Spleen (tissue), 11 donors: ENCODE measurements at regions not wholly inside any gene's neighbourhood (a gene's known extent, or its start where the extent isn't known, plus 50 kb on each side); places are given as distances from the start of the nearest gene placed in this dataset.

Experiments
- DNase-seq: peaks from one replicate; pipeline ENCODE4 v3.0.0-alpha.2; 2020
- H3K27ac ChIP-seq, 8 donors: fragments of 200-600 bp; sonication (generic) in 7 of 8; 1 replicate in 4 of 8; 2 replicates in 4 of 8; pipeline versions ENCODE4 v1.5.0 to v1.8.0; 2016 to 2021; ENCODE audit warnings: inconsistent platforms in 4 of 8, mild to moderate bottlenecking in 4 of 8, moderate library complexity in 1 of 8
- H3K27me3 ChIP-seq, 7 donors: fragments of 200-600 bp; sonication (generic) in 6 of 7; replicated peaks in 1 of 7; 1 replicate in 4 of 7; 2 replicates in 3 of 7; pipeline versions ENCODE4 v1.5.0 to v1.8.0; 2016 to 2021; ENCODE audit warnings: inconsistent platforms in 3 of 7, mild to moderate bottlenecking in 1 of 7
- H3K36me3 ChIP-seq, 6 donors: fragments of 200-600 bp; sonication (generic) in 5 of 6; 1 replicate in 4 of 6; 2 replicates in 2 of 6; pipeline versions ENCODE4 v1.5.0 to v1.8.0; 2016 to 2021; ENCODE audit warnings: inconsistent platforms in 2 of 6
- H3K4me1 ChIP-seq, 6 donors: fragments of 200-600 bp; sonication (generic) in 5 of 6; 1 replicate in 3 of 6; 2 replicates in 3 of 6; pipeline versions ENCODE4 v1.5.0 to v1.8.0; 2016 to 2021; ENCODE audit warnings: inconsistent platforms in 3 of 6
- H3K4me3 ChIP-seq, 8 donors: fragments of 200-600 bp; sonication (generic) in 7 of 8; 1 replicate in 4 of 8; 2 replicates in 4 of 8; pipeline versions ENCODE4 v1.5.0 to v1.8.0; 2016 to 2021; ENCODE audit warnings: inconsistent platforms in 4 of 8, mild to moderate bottlenecking in 4 of 8, moderate library complexity in 2 of 8
- H3K9me3 ChIP-seq, 8 donors: fragments of 200-600 bp; sonication (generic) in 7 of 8; 1 replicate in 4 of 8; 2 replicates in 4 of 8; pipeline versions ENCODE4 v1.5.0 to v1.8.0; 2016 to 2021; ENCODE audit warnings: inconsistent platforms in 4 of 8
- POLR2A ChIP-seq, 3 donors: fragments of 450-650 bp; IDR thresholded peaks; one replicate each; pipeline ENCODE4 v1.5.1; 2017; ENCODE audit warnings: antibody characterized with exemption in 3 of 3, mild to moderate bottlenecking in 1 of 3
- POLR2AphosphoS5 ChIP-seq, 3 donors: sonication (generic); formaldehyde crosslinking; IDR thresholded peaks; one replicate each; pipeline ENCODE4 v1.5.1; 2017; ENCODE audit warnings: antibody characterized with exemption in 3 of 3
- WGBS, 5 donors: extraction: QIAGEN DNeasy Blood & Tissue Kit in 3 of 5; methylation state at CpG; one replicate each; pipeline versions ENCODE4 v1.1.5 to v1.1.7; 2013 to 2018; 5-methylcytosine and 5-hydroxymethylcytosine counted together
- intact Hi-C: fragments of 100-400 bp; cut with DNase I; formaldehyde crosslinking; loops from one replicate; pipeline ENCODE4 v1.15.0; 2023; ENCODE audit warnings: low total_unique reads
- TF ChIP-seq, protein P1 (sequence below), 11 experiments: fragments of 200-600 bp in 7 of 11; fragments of 450-650 bp in 4 of 11; sonication (generic) in 4 of 11; IDR thresholded peaks in 8 of 11; conservative IDR thresholded peaks in 3 of 11; 1 replicate in 7 of 11; 2 replicates in 4 of 11; pipeline versions ENCODE4 v1.4.0 to v1.8.0; 2016 to 2021; ENCODE audit warnings: antibody characterized with exemption in 11 of 11, inconsistent platforms in 4 of 11, mild to moderate bottlenecking in 1 of 11
- donor health status: healthy with polysubstance abuse.
- donor health status: DM: no; HTN: no; CAD: no; lungs with moderate emphysema.
- donor health status: DM: no; HTN: no; CAD: no.
- donor health status: Bipolar disorder and iron deficiency.
- donor health status: healthy.
- donor health status: DM: no; HTN: no; CAD: no.
- donor health status: DM: yes; HTN: yes; CAD: no.

DNA sequence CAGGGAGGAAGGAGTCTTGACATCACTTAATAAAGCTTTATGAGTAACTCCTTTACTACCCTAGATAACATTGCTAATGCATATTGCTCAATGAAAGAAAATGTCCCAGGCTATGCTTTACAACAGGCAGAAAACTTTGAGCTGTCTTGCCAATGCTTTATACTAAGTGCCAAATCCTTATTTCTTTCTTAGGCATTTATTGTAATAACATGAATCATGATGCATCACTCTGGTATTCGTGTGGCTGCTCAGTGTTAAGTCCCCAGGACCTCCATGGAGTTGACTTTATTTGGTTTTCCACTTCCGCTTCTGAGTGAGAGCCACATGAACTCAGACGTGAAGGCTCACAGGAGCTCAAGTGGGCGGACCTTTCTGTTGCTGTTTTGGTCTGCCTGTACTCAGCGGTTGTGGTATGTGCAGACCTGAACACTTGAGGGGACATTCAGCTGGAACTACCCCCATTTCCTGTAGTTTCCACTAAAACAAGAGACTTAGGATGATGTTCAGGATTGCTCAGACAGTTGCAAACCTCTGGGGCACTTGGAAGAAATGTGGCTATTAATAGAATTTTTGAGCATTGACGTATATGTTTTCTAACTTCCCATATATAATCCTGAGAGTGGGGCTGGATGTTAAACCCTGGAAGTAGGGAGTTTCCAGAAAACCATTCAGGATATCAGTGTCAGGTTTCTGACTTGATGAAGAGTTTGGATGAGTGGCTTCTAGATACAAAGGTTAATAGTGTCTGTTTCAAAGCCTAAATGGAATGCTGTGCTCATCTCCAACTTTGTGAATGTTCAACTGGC is 258.6 kb downstream of the MSRB3 start:
- 47 to 62% (median 52%) methylated on average over 6 of the region's 6 CpGs for WGBS, 5 donors
- Histone ChIP-seq H3K4me1 (no peaks in the 10 kb centered on the region), H3K36me3 (no peaks in the 10 kb centered on the region), H3K4me3 (no peak overlapping the region), H3K9me3 (peaks cover 12 to 38% (median 30%) of the 10 kb centered on the region in 8 donors), H3K27ac (peak overlapping the region in 5 of 8 donors; percentile 1 to 50 (median 26)), H3K27me3 (no peaks in the 10 kb centered on the region)
- DNase-seq, result no peak
- intact Hi-C loops, result no loop called here
- TF ChIP-seq POLR2AphosphoS5 (IDR thresholded peaks at IDR 0.05) (peak in 1 of 3 donors; percentile 17), POLR2A (IDR thresholded peaks at IDR 0.05) (no peak)

DNA sequence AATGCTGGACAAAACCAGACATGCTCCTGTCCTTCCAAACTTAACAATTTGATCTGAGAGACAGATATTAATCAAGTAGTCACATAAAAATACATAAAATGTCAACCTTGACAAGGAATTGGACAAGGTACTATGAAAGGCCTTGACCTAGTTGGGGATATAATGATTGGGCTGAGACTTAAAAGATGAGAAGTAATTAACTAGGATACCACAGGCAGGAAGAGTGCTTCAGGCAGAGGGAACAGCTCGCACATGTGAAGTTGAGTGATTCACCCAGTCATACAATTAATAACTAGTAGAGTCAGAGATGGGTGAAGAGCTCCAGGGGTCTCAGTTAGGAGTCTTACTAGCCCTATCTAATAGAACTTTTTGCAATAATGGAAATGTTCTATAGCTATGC is 259.5 kb downstream of the MSRB3 start:
- DNase-seq, result no peak
- no peaks in the 10 kb centered on the region for H3K27me3 ChIP-seq
- no peak overlapping the region for H3K4me3 ChIP-seq
- H3K36me3 ChIP-seq, result no peaks in the 10 kb centered on the region
- intact Hi-C loops, result no loop called here
- H3K27ac ChIP-seq, result peak overlapping the region in 3 of 8 donors; percentile 1 to 39 (median 26)
- TF ChIP-seq POLR2A (IDR thresholded peaks at IDR 0.05) (no peak), POLR2AphosphoS5 (IDR thresholded peaks at IDR 0.05) (no peak)
- TF ChIP-seq, protein P1, sequence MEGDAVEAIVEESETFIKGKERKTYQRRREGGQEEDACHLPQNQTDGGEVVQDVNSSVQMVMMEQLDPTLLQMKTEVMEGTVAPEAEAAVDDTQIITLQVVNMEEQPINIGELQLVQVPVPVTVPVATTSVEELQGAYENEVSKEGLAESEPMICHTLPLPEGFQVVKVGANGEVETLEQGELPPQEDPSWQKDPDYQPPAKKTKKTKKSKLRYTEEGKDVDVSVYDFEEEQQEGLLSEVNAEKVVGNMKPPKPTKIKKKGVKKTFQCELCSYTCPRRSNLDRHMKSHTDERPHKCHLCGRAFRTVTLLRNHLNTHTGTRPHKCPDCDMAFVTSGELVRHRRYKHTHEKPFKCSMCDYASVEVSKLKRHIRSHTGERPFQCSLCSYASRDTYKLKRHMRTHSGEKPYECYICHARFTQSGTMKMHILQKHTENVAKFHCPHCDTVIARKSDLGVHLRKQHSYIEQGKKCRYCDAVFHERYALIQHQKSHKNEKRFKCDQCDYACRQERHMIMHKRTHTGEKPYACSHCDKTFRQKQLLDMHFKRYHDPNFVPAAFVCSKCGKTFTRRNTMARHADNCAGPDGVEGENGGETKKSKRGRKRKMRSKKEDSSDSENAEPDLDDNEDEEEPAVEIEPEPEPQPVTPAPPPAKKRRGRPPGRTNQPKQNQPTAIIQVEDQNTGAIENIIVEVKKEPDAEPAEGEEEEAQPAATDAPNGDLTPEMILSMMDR (IDR thresholded peaks at IDR 0.05 in 8 of 11, conservative IDR thresholded peaks at IDR 0.05 in 3 of 11), result no peak
- H3K9me3 ChIP-seq, result peaks cover 12 to 38% (median 32%) of the 10 kb centered on the region in 8 donors
- H3K4me1 ChIP-seq, result no peaks in the 10 kb centered on the region
- 88 to 100% (median 97%) methylated on average over 1 of the region's 1 CpG for WGBS, 5 donors

DNA sequence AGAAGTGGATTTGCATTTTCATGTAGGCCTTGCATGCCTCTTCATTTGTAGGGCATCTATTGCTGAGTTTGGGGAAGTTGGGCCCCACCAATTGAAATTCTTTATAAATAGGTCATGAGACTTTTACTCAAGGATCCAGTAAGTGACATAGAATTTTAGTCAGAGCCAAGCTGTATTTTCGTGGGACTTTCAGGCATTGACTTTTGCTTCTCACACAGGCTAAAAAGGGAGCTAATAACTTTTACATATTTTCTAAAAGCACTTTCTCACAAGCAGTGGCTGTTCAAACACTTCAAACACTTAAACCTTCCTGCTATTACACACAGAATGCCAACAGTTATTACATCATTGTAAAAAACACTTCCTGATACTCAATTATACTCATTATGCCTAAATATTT is 260.5 kb downstream of the MSRB3 start:
- no peak for DNase-seq
- TF ChIP-seq POLR2AphosphoS5 (IDR thresholded peaks at IDR 0.05), result no peak
- TF ChIP-seq, protein P1 (IDR thresholded peaks at IDR 0.05 in 8 of 11, conservative IDR thresholded peaks at IDR 0.05 in 3 of 11), result no peak
- no peak for TF ChIP-seq POLR2A (IDR thresholded peaks at IDR 0.05)
- no peak overlapping the region for H3K27ac ChIP-seq
- H3K27me3 ChIP-seq, result no peaks in the 10 kb centered on the region
- H3K9me3 ChIP-seq, result peaks cover 12 to 38% (median 32%) of the 10 kb centered on the region in 8 donors
- no peak overlapping the region for H3K4me3 ChIP-seq
- 56 to 86% (median 65%) methylated on average over 1 of the region's 1 CpG for WGBS, 5 donors
- H3K4me1 ChIP-seq, result no peaks in the 10 kb centered on the region
- intact Hi-C loops, result no loop called here
- no peaks in the 10 kb centered on the region for H3K36me3 ChIP-seq

DNA sequence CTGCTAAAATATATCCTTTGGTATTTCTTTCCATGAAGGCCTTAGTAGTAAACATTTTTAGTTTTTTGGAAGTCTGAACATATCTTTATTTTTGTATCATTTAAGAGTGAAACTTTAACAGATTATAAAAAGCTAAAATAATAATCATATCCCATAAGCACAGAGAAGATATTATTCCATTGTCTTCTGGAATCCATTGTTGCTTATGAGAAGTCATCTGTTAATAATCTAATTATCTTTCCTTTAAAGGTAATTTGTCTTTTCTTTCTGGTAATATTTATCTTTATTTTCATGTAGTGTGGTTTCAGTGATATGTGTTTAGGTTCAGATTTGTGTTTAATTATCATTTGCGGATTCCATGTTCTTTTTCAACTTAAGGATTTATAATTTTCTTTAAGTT is 261.7 kb downstream of the MSRB3 start:
- Histone ChIP-seq H3K27me3 (no peaks in the 10 kb centered on the region), H3K36me3 (no peaks in the 10 kb centered on the region), H3K4me3 (no peak overlapping the region), H3K27ac (no peak overlapping the region), H3K4me1 (no peaks in the 10 kb centered on the region), H3K9me3 (peaks cover 12 to 38% (median 32%) of the 10 kb centered on the region in 8 donors)
- intact Hi-C loops, result no loop called here
- TF ChIP-seq, protein P1 (IDR thresholded peaks at IDR 0.05 in 8 of 11, conservative IDR thresholded peaks at IDR 0.05 in 3 of 11), result no peak
- no peak for TF ChIP-seq POLR2A (IDR thresholded peaks at IDR 0.05)
- TF ChIP-seq POLR2AphosphoS5 (IDR thresholded peaks at IDR 0.05), result no peak
- DNase-seq, result no peak
- WGBS, 5 donors, result 86 to 96% (median 89%) methylated on average over 1 of the region's 1 CpG
